Duodenal mucosa (tissue), 2 donors: ENCODE measurements at regions not wholly inside any gene's neighbourhood (a gene's known extent, or its start where the extent isn't known, plus 50 kb on each side); places are given as distances from the start of the nearest gene placed in this dataset.

Source experiments
- H3K27ac ChIP-seq: one replicate; pipeline ENCODE4 v1.7.0; 2013; ENCODE audit warnings: low read depth, low read length
- H3K27me3 ChIP-seq, 2 donors: one replicate each; pipeline ENCODE4 v1.7.0; 2013; ENCODE audit warnings: low read length in 2 of 2, control low read depth in 1 of 2; ENCODE audit not compliant: insufficient read depth in 2 of 2, control insufficient read depth in 1 of 2
- H3K36me3 ChIP-seq, 2 donors: one replicate each; pipeline ENCODE4 v1.7.0; 2013; ENCODE audit warnings: low read length in 2 of 2, control low read depth in 1 of 2; ENCODE audit not compliant: insufficient read depth in 2 of 2, control insufficient read depth in 1 of 2
- H3K4me1 ChIP-seq, 2 donors: one replicate each; pipeline ENCODE4 v1.7.0; 2013; ENCODE audit warnings: low read length in 2 of 2, control low read depth in 1 of 2; ENCODE audit not compliant: insufficient read depth in 2 of 2, control insufficient read depth in 1 of 2
- H3K4me3 ChIP-seq, 2 donors: one replicate each; pipeline ENCODE4 v1.7.0; 2013; ENCODE audit warnings: low read length in 2 of 2, low read depth in 1 of 2
- H3K9ac ChIP-seq, 2 donors: one replicate each; pipeline ENCODE4 v1.7.0; 2013; ENCODE audit warnings: low read length in 2 of 2, low read depth in 1 of 2
- H3K9me3 ChIP-seq, 2 donors: one replicate each; pipeline ENCODE4 v1.7.0; 2013; ENCODE audit warnings: low read length in 2 of 2, control low read depth in 1 of 2; ENCODE audit not compliant: control insufficient read depth in 1 of 2

GRCh38 chr14:65287264-65288131 lies 125.0 kb upstream of the FUT8 start:
- no peaks in the 10 kb centered on the region for H3K9me3 ChIP-seq
- H3K36me3 ChIP-seq: no peaks in the 10 kb centered on the region
- H3K4me3 ChIP-seq: no peak overlapping the region
- no peak overlapping the region for H3K27ac ChIP-seq
- no peak overlapping the region for H3K9ac ChIP-seq
- no peaks in the 10 kb centered on the region for H3K27me3 ChIP-seq
- H3K4me1 ChIP-seq: peaks cover 8 to 17% of the 10 kb centered on the region in 2 donors

DNA sequence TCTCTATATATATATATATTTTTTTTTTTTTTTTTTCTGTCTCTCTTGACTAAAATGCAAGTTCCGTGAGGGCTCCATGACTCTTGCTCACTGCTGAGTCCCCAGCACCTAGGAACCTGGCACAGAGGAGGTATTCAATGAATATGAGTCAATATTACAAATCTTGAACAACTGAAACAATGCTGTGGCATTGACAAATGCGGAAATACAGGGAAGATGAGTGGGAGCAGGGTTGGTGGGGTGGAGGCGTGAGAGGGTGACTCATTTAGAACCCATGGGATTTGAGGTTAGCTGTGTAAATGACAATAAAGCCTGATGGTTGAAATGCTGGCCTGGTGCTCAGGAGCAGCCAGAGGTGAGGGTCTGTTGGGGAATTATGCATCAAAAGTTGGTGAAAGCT lies 121.7 kb upstream of the FUT8 start:
- Histone ChIP-seq H3K9me3 (no peaks in the 10 kb centered on the region), H3K4me1 (peaks cover 0 to 6% of the 10 kb centered on the region in 2 donors), H3K4me3 (no peak overlapping the region), H3K9ac (no peak overlapping the region), H3K27me3 (no peaks in the 10 kb centered on the region), H3K36me3 (no peaks in the 10 kb centered on the region), H3K27ac (no peak overlapping the region)

DNA sequence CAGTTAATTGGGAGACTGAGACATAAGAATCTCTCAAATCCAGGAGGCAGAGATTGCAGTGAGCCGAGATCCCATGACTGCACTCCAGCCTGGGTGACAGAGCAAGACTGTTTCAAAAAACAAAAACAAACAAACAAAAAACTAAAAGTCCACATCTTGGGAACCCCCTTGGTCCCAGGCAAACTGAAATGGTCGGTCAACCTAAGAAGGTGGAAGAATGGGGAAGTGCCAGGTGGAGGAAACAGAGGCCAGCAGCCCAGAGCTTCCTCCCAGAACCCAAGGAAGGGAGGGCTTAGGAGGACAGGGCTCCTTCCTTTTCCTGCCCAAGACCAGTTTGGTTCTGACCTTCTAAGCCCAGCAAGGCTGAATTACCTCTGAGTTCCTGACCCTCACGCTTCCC lies 121.0 kb upstream of the FUT8 start:
- Histone ChIP-seq H3K27me3 (no peaks in the 10 kb centered on the region), H3K36me3 (no peaks in the 10 kb centered on the region), H3K9me3 (no peaks in the 10 kb centered on the region), H3K4me1 (peaks cover 0 to 6% of the 10 kb centered on the region in 2 donors), H3K27ac (no peak overlapping the region), H3K9ac (no peak overlapping the region), H3K4me3 (peak overlapping the region in 1 of 2 donors; percentile 7)

DNA sequence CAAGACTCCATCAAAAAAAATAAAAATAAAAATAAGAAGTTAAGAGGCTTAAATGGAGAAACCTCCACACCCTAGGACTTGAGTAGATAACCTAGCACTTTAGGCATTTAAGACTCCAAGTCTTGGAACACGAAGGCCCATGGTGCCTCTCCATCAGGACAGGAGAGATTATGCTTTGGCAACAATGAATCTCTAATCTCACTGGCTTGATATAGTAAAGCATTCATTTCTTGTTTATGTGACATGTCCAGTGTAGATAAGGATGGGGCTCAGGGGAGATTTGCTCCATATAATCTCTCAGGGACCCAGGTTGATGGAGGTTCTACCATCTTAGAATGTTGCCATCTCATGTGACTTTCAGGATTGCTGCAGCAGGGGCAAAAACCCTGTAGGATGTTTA lies 117.7 kb upstream of the FUT8 start:
- H3K4me3 ChIP-seq: no peak overlapping the region
- no peaks in the 10 kb centered on the region for H3K36me3 ChIP-seq
- no peak overlapping the region for H3K9ac ChIP-seq
- H3K27ac ChIP-seq: no peak overlapping the region
- H3K9me3 ChIP-seq: no peaks in the 10 kb centered on the region
- peaks cover 12 to 20% of the 10 kb centered on the region in 2 donors for H3K4me1 ChIP-seq
- H3K27me3 ChIP-seq: no peaks in the 10 kb centered on the region

- Histone ChIP-seq H3K4me1 (peaks cover 26 to 28% of the 10 kb centered on the region in 2 donors), H3K27me3 (no peaks in the 10 kb centered on the region), H3K9me3 (no peaks in the 10 kb centered on the region), H3K27ac (no peak overlapping the region), H3K36me3 (no peaks in the 10 kb centered on the region), H3K9ac (no peak overlapping the region), H3K4me3 (no peak overlapping the region)
Observed at GRCh38 chr14:65296402-65296801, 116.1 kb upstream of the FUT8 start.

GRCh38 chr14:65296876-65297275 lies 115.7 kb upstream of the FUT8 start:
- Histone ChIP-seq H3K27me3 (no peaks in the 10 kb centered on the region), H3K9ac (no peak overlapping the region), H3K27ac (no peak overlapping the region), H3K36me3 (no peaks in the 10 kb centered on the region), H3K4me1 (peaks cover 28% of the 10 kb centered on the region in 2 donors), H3K9me3 (no peaks in the 10 kb centered on the region), H3K4me3 (no peak overlapping the region)

DNA sequence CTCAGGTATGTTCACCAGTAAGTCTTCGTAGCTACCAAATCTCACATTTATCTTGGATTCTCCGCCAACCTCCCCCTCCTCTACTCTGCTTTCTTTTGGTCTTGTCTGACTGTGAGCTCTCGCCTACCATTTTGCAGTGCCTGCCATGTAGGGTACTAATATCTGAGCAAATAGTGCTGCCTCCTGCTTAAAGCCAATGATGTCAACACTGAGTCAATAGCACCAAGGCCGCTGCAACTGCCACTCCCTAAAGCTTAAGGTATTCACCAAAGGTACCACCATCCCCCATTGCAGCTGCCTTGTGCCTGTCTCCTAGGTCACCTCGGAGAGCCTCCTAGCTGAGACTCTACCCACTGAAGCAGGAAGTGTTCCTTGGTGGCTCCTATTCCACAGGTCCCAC lies 114.8 kb upstream of the FUT8 start:
- no peak overlapping the region for H3K27ac ChIP-seq
- H3K4me1 ChIP-seq: peaks cover 34 to 36% of the 10 kb centered on the region in 2 donors
- no peaks in the 10 kb centered on the region for H3K27me3 ChIP-seq
- no peaks in the 10 kb centered on the region for H3K36me3 ChIP-seq
- H3K9ac ChIP-seq: no peak overlapping the region
- no peaks in the 10 kb centered on the region for H3K9me3 ChIP-seq
- H3K4me3 ChIP-seq: no peak overlapping the region

- Histone ChIP-seq H3K36me3 (no peaks in the 10 kb centered on the region), H3K27me3 (no peaks in the 10 kb centered on the region), H3K9ac (peak overlapping the region in 1 of 2 donors; percentile 3), H3K4me3 (no peak overlapping the region), H3K27ac (no peak overlapping the region), H3K9me3 (no peaks in the 10 kb centered on the region), H3K4me1 (peaks cover 50 to 53% of the 10 kb centered on the region in 2 donors)
Observed at GRCh38 chr14:65299826-65300225, 112.7 kb upstream of the FUT8 start.

DNA sequence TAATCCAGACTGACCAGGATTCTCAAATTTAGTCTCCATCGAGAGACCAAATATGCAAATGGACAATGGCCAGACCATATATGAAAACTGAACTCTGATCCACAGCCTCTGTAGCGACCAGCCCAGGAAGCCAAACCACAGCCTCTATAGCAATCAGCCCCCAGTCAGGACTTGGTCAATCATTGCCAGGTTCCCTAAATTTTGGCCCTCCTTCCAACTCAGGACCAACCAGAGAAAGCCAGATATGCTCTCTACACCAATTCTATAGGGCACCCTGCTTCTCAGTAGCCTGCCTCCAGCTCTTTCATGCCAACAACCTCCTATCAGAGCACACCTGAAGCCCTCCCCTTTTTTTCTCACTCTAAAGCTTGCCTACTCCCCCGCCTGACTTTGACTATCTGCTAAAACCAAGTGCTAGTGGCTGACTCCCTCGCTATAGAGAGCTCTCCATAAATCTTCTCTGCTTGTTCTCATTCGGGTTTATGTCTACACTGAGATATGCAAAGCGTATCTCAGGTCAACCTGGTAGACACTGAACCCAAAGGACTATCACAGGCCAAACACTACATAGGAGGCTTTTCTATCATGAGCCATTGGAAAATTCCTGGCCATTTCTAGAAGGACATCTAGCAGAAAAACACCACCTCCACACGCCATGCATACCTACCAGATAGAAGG lies 110.5 kb upstream of the FUT8 start:
- H3K4me3 ChIP-seq: no peak overlapping the region
- no peaks in the 10 kb centered on the region for H3K36me3 ChIP-seq
- H3K4me1 ChIP-seq: peaks cover 61 to 70% of the 10 kb centered on the region in 2 donors
- no peak overlapping the region for H3K9ac ChIP-seq
- H3K27me3 ChIP-seq: no peaks in the 10 kb centered on the region
- H3K9me3 ChIP-seq: no peaks in the 10 kb centered on the region
- no peak overlapping the region for H3K27ac ChIP-seq

- no peaks in the 10 kb centered on the region for H3K27me3 ChIP-seq
- H3K4me3 ChIP-seq: no peak overlapping the region
- H3K9me3 ChIP-seq: no peaks in the 10 kb centered on the region
- no peaks in the 10 kb centered on the region for H3K36me3 ChIP-seq
- H3K9ac ChIP-seq: no peak overlapping the region
- H3K4me1 ChIP-seq: peaks cover 62 to 72% of the 10 kb centered on the region in 2 donors
- H3K27ac ChIP-seq: no peak overlapping the region
Observed at GRCh38 chr14:65302571-65303189, 109.8 kb upstream of the FUT8 start.
